GM21737 (cell line): ENCODE measurements at regions not wholly inside any gene's neighbourhood (a gene's known extent, or its start where the extent isn't known, plus 50 kb on each side); places are given as distances from the start of the nearest gene placed in this dataset.

Experiments
- ATAC-seq: cut with Tn5 transposase; IDR thresholded peaks from one replicate; pipeline ENCODE4 v1.9.1; 2021; ENCODE audit warnings: mild to moderate bottlenecking, moderate library complexity; ENCODE audit not compliant: unreplicated experiment

DNA sequence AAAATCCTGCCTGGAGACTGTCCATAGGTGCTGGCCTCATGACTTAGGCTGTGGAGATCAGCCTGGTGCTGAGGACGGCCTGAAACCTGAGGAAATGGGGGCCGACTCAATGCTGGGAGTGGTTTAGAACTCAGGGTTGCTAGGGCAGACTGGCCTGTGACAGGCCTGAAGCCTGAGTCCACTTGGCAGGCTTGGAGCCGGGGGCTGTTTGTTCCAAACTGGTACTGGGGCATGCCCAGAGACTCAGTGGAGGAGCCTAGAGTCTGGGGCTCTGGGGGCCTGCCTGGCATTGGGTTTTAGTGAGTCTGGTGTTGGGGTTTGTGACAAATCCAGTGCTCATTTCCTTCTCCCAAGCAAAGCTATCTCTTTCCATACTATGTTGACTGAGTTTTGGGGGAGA lies 489.7 kb upstream of the CNKSR2 start:
- no peak for ATAC-seq

DNA sequence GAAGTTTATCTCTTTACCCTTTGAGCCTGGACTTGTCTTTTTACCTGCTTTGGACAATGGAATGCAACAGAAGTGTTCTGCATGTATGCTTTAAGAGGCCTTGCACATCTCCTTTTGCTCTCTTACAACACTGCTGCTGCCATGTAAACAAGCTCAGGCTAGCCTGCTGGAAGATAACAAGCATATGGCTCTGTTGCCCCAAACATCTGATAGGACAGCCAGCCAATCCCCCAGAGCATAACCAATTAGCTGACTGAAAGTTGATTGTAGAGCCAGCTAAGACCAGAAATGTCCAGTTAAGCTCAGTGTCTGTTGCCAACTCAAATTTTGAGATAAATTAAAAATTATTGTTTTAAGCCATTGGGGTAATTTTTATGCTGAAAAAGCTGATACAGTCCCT lies 510.6 kb upstream of the CNKSR2 start:
- ATAC-seq, result no peak

DNA sequence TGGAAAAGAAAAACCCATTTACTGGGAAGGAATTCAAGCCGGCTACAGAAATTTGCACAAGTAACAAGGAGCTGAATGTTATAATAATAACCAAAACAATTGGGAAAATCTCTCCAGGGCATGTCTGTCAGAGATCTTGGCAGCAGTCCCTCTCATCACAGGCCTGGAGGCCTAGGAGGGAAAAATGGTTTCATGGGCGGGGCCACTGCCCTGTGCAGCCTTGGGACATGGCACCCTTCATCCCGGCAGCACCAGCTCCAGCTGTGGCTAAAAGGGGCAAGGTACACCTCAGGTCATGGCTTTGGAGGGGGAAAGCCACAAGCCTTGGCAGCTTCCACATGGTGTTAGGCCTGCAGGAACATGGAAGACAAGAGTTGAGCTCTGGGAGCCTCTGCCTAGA lies 513.1 kb upstream of the CNKSR2 start:
- ATAC-seq, result no peak

DNA sequence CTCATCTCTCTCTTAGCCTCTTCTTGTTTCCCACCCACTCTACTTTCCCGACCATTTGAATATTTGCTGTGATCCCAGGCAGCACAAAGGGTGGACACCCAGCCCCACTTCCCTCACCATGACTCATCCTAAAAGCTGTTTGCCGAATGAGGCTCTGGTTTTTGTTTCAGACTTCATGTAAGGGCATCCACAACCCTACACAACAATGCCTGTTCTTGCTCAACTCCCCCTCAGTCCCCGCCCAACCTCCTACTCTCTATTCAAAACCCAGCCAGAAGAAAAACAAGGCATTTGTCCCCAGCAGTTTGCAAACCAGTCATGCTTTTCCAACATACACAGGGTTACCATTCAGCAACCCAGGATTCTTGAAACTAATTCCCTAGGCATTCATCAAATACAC lies 516.5 kb upstream of the CNKSR2 start:
- no peak for ATAC-seq

DNA sequence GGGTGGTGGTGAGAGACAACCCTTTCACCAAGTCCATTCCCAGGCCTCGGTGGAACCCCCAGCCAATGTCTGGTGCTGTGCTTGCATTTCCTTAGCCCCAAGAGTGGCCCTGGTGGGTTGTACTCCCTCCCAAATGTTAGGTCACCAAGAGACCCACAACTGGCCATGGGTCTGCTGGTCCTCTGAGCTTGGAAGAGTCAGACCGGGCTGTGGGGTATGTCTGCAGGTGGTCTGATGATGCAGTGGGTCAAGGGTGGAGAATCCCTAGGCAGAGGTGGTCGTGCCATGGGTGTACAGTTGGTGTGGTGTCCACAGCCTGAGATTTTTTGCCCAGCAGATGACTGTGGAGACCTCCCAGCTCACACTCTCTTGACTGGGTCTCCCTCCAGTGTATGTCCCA lies 535.7 kb upstream of the CNKSR2 start:
- no peak for ATAC-seq

DNA sequence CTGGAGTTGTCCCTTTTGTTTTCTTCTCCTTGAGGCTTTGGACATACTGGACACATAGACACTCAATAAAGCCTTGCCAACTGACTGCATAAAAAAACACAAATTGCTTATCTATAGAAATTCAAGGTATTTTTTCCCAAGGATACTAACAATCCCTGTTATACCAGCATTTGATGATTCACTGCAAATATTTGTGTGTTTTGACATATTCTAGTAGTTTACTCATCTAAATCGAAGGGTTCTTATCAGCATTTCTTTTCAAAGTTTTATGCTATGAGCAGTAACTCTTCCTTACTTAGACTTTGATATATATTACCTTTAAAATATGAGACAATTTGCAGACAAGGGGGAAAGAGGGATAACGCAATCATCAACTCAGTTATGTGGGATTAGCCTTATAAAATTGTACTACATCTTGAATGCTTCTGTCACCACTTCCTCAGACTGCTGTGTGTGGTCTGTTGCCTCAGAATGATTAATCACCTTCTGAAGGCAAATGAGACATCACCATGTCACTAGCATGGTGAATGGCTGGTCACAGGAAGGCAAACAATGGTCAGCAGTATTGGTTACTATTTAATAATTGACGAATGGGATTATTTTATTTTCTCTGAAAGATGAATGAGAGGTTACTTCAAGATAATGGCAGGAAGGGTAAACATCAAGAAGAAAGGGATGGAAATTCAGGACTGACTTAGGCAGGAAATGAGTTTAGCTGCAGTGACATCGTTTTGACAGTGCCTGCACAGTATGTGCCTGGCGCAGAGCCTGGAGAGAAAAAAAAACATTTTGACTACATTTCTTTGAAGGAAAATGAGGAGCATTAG lies 544.3 kb upstream of the CNKSR2 start:
- ATAC-seq, result no peak

DNA sequence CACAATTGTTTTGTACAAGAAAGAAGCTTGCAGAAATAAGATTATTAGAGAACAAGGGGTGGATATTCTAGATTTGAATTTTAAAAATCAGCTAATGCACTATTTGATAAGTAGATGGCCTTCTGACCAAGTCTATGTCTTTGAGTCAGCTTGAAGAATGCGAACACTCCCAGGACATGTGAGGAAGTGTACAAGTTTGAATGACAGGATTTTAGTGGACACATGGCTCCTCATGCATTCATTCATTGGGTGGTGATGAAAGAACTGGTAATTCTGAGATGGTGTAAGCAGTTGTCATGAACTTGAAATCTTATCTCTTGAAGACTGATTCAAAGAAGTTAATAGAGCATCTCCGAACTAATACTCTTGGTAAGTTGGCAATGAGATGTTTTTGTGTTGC lies 548.2 kb upstream of the CNKSR2 start:
- ATAC-seq, result no peak

DNA sequence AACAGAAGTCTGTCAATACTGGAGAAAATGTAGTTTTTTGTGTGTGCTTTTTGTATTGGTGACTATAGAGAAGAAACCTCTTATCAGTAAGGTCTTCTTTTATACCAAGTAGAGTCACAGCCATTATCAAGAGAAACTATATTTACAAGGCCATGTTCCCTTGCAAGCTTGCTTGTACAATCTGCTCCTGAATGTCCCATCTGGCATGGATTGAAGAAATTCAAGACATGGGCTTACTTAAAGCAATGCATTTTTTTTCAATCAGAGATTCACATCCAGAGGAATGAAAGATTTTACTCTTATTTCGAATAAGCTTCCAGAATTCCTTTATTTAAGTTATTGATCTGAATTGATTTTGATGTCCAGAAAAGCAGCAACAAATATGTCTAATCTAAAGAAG lies 537.3 kb upstream of the RPS6KA3 start:
- ATAC-seq, result no peak

DNA sequence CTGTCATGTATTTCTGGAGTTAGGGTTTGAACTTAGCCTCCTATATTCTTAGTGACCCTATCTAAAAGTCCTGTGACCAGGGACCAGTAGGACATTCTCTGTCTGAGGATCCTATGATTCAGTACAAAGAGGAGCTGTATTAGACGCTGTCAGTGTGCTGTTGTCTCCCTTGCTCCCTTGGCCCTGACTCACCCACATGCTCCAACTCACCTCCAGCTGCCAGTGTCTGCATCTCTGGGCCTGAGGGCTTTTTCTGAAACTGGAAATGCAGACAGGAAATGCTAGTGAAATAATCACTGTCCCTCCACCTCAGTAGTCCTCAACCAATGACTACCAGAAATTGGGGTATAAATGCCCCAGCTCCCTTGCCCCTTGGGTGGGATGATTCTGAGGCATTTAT lies 535.3 kb upstream of the RPS6KA3 start:
- no peak for ATAC-seq

DNA sequence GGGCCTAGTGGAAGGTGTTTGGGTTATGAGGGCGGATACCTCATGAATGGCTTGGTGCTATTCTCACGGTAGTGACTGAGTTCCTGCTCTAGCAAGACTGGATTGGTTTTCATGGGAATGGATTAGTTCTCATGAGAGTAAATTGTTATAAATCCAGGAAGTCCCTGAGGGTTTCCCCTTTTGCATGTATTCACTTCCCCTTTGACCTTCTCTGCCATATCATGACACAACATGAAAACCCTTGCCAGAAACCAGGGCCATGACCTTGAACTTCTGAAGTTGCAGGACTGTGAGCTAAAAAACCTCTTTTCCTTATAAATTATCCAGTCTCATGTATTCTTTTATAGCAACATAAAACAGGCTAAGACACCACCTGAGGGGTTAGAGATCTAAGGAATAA lies 529.7 kb upstream of the RPS6KA3 start:
- no peak for ATAC-seq

DNA sequence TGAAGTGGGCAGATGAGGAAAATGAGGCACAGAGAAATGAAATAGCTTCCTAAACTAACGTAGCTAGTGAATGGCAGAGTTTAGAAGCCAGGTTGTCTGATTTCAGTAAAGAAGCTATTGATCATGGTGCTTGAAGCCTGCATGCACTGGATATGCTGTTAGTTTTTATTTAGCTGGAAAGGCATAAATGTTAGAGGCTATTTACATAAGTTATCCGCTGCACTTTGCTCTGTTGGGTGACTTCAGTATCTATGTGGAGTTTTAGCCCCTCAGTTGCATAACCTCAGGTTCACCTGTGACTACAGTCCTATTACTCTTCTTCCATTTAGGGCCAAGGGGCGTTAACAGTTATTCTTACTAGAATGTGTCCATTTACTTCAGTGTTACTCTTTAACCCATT lies 522.4 kb upstream of the RPS6KA3 start:
- ATAC-seq, result no peak

DNA sequence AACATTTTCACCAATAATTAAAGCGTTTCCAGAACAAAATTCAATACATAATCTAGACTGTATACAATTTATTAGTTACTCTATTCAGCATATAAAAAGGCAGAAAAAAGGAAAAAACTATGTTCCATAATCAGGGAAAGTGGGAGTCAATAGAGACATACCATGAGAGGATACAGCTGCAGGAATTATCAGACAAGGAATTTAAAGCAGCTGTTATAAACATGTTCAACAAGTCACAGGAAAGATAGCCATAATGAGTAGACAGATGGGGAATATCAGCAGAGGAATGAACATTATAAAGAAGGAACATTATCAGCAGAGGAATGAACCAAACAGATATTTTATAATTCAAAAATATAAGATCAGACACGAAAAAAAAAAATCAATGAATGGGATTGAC lies 500.6 kb upstream of the RPS6KA3 start:
- no peak for ATAC-seq

DNA sequence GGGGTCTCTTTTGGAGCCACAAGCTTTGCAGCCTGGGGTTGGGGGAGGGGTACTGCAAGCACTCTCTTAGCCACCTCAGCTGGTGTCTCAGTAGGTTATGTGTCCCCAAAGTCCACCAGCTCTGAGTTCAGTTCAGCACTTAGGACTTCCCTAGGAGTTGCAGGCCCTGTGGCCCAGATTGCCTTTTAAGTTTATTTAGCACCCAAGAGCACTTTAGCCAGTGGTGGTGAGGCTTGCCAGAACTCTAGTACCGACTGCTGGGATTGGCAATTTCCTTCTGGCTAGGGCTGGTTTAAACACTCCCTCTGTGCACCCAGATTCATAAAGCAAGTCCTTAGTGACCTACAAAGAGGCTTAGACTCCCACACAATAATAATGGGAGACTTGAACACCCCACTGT lies 489.9 kb upstream of the RPS6KA3 start:
- ATAC-seq, result no peak

DNA sequence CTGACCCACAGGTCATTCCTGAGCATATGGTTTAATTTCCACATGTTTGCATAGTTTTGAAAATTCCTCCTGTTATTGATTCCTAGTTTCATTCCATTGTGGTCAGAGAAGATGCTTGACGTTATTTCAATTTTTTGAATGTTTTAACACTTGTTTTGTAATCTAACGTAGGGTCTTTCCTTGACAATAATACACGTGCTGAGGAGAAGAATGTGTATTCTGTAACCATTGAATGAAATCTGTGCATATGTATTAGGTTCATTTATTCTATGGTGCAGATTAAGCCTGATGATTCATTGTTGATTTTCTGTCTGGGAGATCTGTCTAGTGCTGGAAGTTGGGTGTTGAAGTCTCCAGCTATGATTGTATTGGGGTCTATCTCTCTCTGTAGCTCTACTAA lies 486.4 kb upstream of the RPS6KA3 start:
- no peak for ATAC-seq

DNA sequence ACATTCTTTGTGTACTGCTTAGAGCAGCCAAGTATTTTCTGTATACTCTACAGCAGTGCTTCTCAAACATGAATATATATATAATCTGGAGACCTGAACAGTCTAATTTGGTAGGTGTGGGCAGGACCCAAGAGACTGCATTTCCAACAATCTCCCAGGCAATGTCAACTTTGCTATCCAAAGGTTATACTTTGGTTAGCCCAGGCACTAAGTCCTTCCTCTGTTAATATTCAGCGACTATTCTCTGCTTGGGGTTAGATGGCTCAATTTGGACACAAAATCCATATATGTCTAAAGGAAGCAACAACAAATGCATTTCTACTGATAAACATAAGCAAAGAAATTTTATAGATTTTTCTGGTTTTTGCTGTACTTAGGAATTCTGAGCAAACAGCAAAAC lies 480.0 kb upstream of the RPS6KA3 start:
- no peak for ATAC-seq

DNA sequence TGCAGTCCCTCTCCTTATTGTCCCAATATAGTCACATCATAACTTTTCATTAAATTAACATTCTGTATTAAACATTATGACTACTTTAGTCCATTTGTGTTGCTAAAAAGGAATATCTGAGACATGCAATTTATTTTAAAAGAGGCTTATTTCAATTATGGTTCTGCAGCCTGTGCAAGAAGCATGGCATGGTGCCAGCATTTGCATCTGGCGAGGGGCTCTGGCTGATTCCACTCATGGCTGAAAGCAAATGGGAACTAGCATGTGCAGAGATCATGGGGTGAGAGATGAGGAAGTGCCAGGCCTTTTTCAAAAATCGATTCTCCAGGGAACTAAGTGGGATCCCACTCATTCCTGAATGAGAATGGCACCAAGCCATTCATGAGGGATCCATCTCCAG lies 476.3 kb upstream of the RPS6KA3 start:
- no peak for ATAC-seq

DNA sequence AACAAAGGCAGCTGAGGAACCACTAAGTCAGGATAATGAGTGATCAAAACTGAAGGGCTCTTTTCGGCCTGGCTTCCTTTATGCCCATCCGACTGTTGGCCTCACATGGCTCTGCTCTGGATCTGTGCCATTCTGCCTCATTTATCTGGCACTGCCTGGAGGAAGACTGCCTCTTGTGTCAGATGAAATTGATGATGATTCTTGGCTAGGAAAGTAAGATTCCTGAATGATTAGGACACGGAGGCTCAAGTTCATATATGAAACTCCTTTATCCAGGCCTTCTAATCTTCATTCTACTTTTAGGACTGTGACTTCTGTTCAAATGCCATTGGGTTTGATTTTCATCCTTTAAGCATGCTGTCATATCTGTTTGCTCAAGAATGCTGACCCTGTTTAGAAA lies 475.4 kb upstream of the RPS6KA3 start:
- no peak for ATAC-seq

DNA sequence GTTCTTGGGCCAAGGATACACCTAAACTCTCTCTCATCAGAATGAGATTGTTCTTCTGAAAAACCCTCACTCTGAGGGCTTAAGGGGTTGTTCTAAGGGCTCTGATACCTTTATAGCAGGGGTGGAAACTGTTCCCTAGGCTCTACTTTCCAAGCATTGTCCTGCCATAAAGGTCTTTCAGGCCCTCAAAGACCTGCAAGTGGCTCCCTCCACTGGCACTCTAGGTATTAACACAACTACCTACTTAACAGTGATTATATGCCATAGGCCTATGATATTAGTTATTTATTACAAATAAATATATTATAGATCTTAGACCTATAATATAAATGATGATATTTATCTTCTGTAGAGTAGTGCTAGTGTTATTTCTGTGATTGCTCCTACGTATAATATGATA lies 473.7 kb upstream of the RPS6KA3 start:
- no peak for ATAC-seq

DNA sequence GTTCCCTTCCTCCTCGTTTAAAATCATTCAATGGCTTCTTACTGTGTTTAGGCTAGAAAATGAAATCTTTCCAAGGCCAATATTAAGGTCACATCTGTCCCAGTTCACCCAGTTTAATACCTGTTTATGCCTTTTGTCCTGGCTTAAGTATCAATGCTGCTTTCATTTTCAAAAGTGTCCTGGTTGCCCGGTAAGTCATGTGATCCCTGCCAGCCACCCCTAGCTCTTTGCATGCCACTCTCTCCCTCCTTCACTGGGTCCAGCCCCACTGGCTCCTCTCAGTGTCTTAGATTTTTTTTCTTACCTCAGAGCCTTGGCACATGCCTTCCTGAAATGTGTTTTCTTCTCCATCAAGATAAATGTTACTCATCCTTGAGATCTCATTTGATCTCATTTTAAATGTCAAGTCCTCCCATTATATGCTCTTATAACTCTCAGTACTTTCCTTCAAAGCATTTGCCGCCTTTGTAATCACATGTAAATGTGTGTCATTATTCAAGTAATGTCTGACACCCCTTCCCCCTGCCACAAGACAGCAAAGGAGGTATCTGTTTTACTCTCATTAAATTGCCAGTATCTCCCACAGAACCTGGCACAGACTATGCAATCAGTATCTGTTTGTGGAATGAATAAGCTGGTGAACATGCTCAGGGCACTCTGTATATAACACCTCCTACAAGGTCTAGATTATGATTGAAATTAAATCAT lies 472.5 kb upstream of the RPS6KA3 start:
- no peak for ATAC-seq

DNA sequence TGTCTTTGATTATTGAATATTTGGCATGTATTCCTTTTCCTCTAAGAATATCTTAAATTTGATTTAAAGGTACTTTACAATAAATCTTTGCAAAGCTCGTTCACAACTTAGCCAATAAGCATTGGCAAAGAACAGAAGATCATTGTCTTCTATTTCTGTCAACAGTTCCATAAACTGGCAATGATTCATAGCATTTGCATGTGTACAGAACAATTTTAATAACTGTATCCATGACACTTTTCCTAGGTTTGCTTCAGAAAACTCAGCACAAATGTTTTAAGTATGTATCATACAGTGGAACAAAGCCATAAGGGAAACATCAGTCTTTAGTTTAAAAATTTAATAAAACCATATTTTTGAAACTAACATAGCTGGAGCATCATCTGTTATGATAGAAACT lies 462.7 kb upstream of the RPS6KA3 start:
- ATAC-seq, result no peak

DNA sequence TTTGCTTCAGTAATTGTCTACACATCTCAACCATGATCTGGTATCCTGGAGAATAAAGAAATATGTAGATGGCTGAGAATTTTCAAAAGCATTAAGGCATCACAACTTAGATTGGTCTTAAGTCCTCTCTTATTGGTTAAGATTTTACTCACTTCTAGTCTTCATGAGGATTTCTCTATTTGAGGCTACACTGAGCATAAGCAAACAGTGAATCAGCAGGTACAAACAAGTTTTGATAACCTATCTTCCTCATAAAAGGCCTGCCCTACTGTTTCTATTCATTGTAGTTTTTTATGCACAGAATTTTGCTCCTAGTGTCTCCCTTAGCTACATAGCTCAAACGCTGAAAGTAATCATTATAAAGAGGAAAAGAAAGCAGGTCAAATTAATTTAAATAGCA lies 460.7 kb upstream of the RPS6KA3 start:
- ATAC-seq, result no peak

DNA sequence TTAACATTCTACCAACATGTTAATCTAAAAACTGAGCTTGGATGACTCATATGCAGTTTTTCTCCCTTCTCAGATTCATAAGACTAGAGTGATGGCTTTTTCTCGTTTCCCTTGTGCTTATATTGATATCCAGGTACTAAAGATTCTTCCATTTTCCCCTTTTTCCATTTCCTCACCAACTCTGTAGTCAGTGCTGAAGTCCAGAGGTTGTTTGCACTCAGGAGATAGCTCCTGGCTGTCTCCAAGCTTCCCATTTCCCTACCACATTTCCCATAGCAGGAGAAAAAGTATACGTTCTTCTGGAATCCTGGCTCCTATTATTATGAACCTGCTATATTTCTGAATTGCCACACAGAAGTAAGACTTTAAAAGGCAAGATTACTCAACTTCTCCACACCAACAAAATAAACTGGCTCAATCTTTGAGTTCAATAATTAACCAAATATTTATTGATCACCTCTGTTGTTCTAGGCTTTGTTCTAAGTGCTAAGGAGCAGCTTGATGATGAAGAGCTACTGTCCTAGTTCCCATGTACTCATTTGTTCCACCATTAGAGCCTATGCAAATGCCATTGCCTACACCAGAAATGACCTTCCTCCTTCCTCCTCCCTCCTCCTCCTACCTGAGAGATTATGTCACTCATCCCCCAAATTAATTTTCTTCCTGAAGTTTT lies 454.4 kb upstream of the RPS6KA3 start:
- no peak for ATAC-seq
